Astrocyte of the cerebellum (primary cell): ENCODE measurements at regions not wholly inside any gene's neighbourhood (a gene's known extent, or its start where the extent isn't known, plus 50 kb on each side); places are given as distances from the start of the nearest gene placed in this dataset.

Source experiments
- DNase-seq: peaks from one replicate; pipeline ENCODE4 v3.0.0-alpha.2; 2011; ENCODE audit warnings: low read depth
- H3K4me3 ChIP-seq: 2 replicates; pipeline ENCODE4 v1.5.1; 2011; ENCODE audit warnings: mild to moderate bottlenecking, low read depth, low read length, moderate library complexity
- CTCF ChIP-seq: IDR thresholded peaks from 2 replicates; pipeline ENCODE4 v1.5.1; 2012; ENCODE audit warnings: low read length, low read depth, moderate library complexity, mild to moderate bottlenecking; ENCODE audit errors: missing control alignments
- in situ Hi-C: cut with HindIII; loops from 2 replicates; pipeline ENCODE4 v1.10.0; 2017; ENCODE audit warnings: low sequenced_read_pairs

- no peak for TF ChIP-seq CTCF
- in situ Hi-C loops: no loop called here
- DNase-seq: no peak
- H3K4me3 ChIP-seq: no peak overlapping the region
Measured at GRCh38 chr12:127400221-127400620, 866.7 kb upstream of the TMEM132C start.

- no peak for TF ChIP-seq CTCF
- DNase-seq: no peak
- H3K4me3 ChIP-seq: no peak overlapping the region
- in situ Hi-C loops: no loop called here
Measured at GRCh38 chr12:127401005-127401404, 866.0 kb upstream of the TMEM132C start.

GRCh38 chr12:127401536-127401935 lies 865.4 kb upstream of the TMEM132C start:
- no peak overlapping the region for H3K4me3 ChIP-seq
- in situ Hi-C loops: no loop called here
- no peak for TF ChIP-seq CTCF
- DNase-seq: no peak

- no peak overlapping the region for H3K4me3 ChIP-seq
- in situ Hi-C loops: no loop called here
- no peak for DNase-seq
- TF ChIP-seq CTCF: no peak
Measured at GRCh38 chr12:127411166-127411915, 855.6 kb upstream of the TMEM132C start.

GRCh38 chr12:127411981-127412380 lies 855.0 kb upstream of the TMEM132C start:
- no peak overlapping the region for H3K4me3 ChIP-seq
- in situ Hi-C loops: no loop called here
- DNase-seq: no peak
- no peak for TF ChIP-seq CTCF

- DNase-seq: no peak
- no peak overlapping the region for H3K4me3 ChIP-seq
- no peak for TF ChIP-seq CTCF
- in situ Hi-C loops: no loop called here
Measured at GRCh38 chr12:127412866-127413265, 854.1 kb upstream of the TMEM132C start.
